Fibroblast of mammary gland (primary cell): ENCODE measurements at regions not wholly inside any gene's neighbourhood (a gene's known extent, or its start where the extent isn't known, plus 50 kb on each side); places are given as distances from the start of the nearest gene placed in this dataset.

ENCODE experiments used
- DNase-seq: peaks from one replicate; pipeline ENCODE4 v3.0.0-alpha.2; 2010; ENCODE audit warnings: low read depth
- H3K4me3 ChIP-seq: 2 replicates; pipeline ENCODE4 v1.5.1; 2011; ENCODE audit warnings: low read depth, mild to moderate bottlenecking, low read length, moderate library complexity; ENCODE audit not compliant: control insufficient read depth
- CTCF ChIP-seq: conservative IDR thresholded peaks from 2 replicates; pipeline ENCODE4 v1.5.1; 2011; ENCODE audit warnings: low read depth, low read length, inconsistent platforms; ENCODE audit not compliant: control insufficient read depth, insufficient read depth

GRCh38 chr3:8154617-8155016 lies 347.0 kb upstream of the LMCD1 start:
- DNase-seq: no peak
- no peak for TF ChIP-seq CTCF
- no peak overlapping the region for H3K4me3 ChIP-seq

GRCh38 chr3:8156138-8156537 lies 345.5 kb upstream of the LMCD1 start:
- H3K4me3 ChIP-seq: no peak overlapping the region
- no peak for DNase-seq
- TF ChIP-seq CTCF: no peak

GRCh38 chr3:8156831-8157230 lies 344.8 kb upstream of the LMCD1 start:
- no peak for DNase-seq
- TF ChIP-seq CTCF: no peak
- H3K4me3 ChIP-seq: no peak overlapping the region

GRCh38 chr3:8157640-8158039 lies 344.0 kb upstream of the LMCD1 start:
- no peak for DNase-seq
- TF ChIP-seq CTCF: no peak
- H3K4me3 ChIP-seq: no peak overlapping the region

GRCh38 chr3:8164145-8164544 lies 337.5 kb upstream of the LMCD1 start:
- DNase-seq: no peak
- no peak for TF ChIP-seq CTCF

GRCh38 chr3:8166014-8166413 lies 335.6 kb upstream of the LMCD1 start:
- no peak for TF ChIP-seq CTCF

More at GRCh38 chr3:8164145-8164544, 337.5 kb upstream of the LMCD1 start:
- H3K4me3 ChIP-seq: no peak overlapping the region

GRCh38 chr3:8170971-8171508 lies 330.6 kb upstream of the LMCD1 start:
- H3K4me3 ChIP-seq: no peak overlapping the region
- DNase-seq: no peak
- TF ChIP-seq CTCF: no peak

More at GRCh38 chr3:8166014-8166413, 335.6 kb upstream of the LMCD1 start:
- no peak for DNase-seq
- no peak overlapping the region for H3K4me3 ChIP-seq
